Activated CD8-positive, alpha-beta T cell treated with anti-CD3 and anti-CD28 coated beads for 36 hours (primary cell): ENCODE measurements at regions not wholly inside any gene's neighbourhood (a gene's known extent, or its start where the extent isn't known, plus 50 kb on each side); places are given as distances from the start of the nearest gene placed in this dataset.

ENCODE experiments used
- ATAC-seq: fragments of 200-7000 bp; cut with Tn5 transposase; one replicate; pipeline ENCODE4 v1.10.0; 2021; ENCODE audit warnings: mild to moderate bottlenecking, moderate library complexity
- CTCF ChIA-PET: fragments of 350-600 bp; sonication (Branson Sonifier 250); formaldehyde crosslinking; loops from one replicate; lab custom pipeline; 2021; ENCODE audit warnings: antibody characterized with exemption; lab: Charles Lee
- POLR2A ChIA-PET: fragments of 350-600 bp; sonication (Branson Sonifier 250); formaldehyde crosslinking; loops from one replicate; lab custom pipeline; 2021; ENCODE audit warnings: antibody characterized with exemption; lab: Charles Lee
- DNase-seq: peaks from one replicate; pipeline ENCODE4 v3.0.0-alpha.2; 2020
- H3K27ac Mint-ChIP-seq: one replicate; pipeline ENCODE4 v1.8.0; 2021; ENCODE audit warnings: mild to moderate bottlenecking, mixed read lengths
- H3K27me3 Mint-ChIP-seq: one replicate; pipeline ENCODE4 v1.8.0; 2021; ENCODE audit warnings: mixed read lengths
- H3K36me3 Mint-ChIP-seq: one replicate; pipeline ENCODE4 v1.8.0; 2021; ENCODE audit warnings: low read depth, mixed read lengths
- H3K4me1 Mint-ChIP-seq: one replicate; pipeline ENCODE4 v1.8.0; 2021; ENCODE audit warnings: low read depth, mixed read lengths
- H3K4me3 Mint-ChIP-seq: one replicate; pipeline ENCODE4 v1.8.0; 2021; ENCODE audit warnings: mild to moderate bottlenecking, moderate library complexity, mixed read lengths
- H3K9me3 Mint-ChIP-seq: one replicate; pipeline ENCODE4 v1.8.0; 2021; ENCODE audit warnings: mixed read lengths
- CTCF ChIP-seq: fragments of 200-600 bp; IDR thresholded peaks from one replicate; pipeline ENCODE4 v1.8.0; 2022; ENCODE audit warnings: antibody characterized with exemption, mild to moderate bottlenecking
- intact Hi-C: fragments of 100-400 bp; cut with micrococcal nuclease; formaldehyde crosslinking; loops from one replicate; pipeline ENCODE4 v1.10.0; 2022

GRCh38 chrX:13370713-13371112 is 50.9 kb upstream of the ATXN3L start:
- no peak for TF ChIP-seq CTCF
- Mint-ChIP-seq H3K36me3 (no peaks in the 10 kb centered on the region), H3K4me1 (peaks cover 19% of the 10 kb centered on the region), H3K27ac (no peak overlapping the region), H3K9me3 (no peaks in the 10 kb centered on the region), H3K4me3 (no peak overlapping the region), H3K27me3 (no peaks in the 10 kb centered on the region)
- no peak for ATAC-seq
- POLR2A ChIA-PET = no interaction called here
- intact Hi-C loops = no loop called here
- no peak for DNase-seq
- CTCF ChIA-PET = interaction anchor here (1.1 kb wide), 1 partner anchor 424 kb away, joined by 3 read pairs; no protein-coding TSS in a partner anchor
